ENCODE measurements at regions not wholly inside any gene's neighbourhood (a gene's known extent, or its start where the extent isn't known, plus 50 kb on each side); places are given as distances from the start of the nearest gene placed in this dataset.

DNA sequence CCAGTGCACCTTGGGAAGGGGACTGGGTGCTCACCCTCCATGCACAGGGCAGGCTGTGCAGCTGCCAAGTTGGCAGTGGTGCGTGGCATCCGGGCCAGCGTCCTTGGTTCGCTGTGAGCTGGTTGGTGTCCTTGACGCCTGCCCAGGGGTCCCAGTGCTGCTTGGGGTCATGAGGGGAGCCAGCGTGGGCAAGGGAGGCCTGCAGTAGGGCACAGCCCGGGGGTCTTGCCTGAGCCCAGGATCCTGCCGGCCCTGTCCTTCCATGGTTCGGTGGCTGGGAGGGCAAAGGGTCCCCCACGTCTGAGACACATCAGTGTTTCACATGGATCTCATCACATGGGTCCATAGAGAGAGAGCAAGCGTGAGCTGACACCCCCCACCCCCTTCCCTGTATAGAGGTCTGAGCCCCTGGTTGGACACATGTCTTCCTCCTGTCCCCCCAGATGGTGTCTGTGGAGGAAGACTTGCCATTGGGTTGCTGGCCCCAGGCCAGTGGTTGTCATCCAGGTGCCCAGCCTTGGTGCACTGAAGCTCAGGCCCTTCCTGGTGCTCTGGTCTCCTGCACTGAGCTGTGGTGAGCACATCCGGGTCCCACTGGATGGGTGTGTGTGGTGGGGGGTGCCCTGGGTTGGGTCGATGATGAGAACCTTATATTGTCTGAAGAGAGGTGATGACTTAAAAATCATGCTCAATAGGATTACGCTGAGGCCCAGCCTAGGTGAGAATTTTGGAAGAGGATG lies 232.3 kb downstream of the SNRPN start:
- no peak overlapping the region for H3K4me3 ChIP-seq (replicated peaks; ENCODE audit: low read depth, low read length)
- TF ChIP-seq, protein P1, sequence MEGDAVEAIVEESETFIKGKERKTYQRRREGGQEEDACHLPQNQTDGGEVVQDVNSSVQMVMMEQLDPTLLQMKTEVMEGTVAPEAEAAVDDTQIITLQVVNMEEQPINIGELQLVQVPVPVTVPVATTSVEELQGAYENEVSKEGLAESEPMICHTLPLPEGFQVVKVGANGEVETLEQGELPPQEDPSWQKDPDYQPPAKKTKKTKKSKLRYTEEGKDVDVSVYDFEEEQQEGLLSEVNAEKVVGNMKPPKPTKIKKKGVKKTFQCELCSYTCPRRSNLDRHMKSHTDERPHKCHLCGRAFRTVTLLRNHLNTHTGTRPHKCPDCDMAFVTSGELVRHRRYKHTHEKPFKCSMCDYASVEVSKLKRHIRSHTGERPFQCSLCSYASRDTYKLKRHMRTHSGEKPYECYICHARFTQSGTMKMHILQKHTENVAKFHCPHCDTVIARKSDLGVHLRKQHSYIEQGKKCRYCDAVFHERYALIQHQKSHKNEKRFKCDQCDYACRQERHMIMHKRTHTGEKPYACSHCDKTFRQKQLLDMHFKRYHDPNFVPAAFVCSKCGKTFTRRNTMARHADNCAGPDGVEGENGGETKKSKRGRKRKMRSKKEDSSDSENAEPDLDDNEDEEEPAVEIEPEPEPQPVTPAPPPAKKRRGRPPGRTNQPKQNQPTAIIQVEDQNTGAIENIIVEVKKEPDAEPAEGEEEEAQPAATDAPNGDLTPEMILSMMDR (IDR thresholded peaks at IDR 0.05; ENCODE audit: insufficient read depth, low read length, poor library complexity, severe bottlenecking) = no peak
- no peak for DNase-seq (ENCODE audit: extremely low read depth, insufficient read length)
- no peaks in the 10 kb centered on the region for H3K27me3 ChIP-seq (replicated peaks; ENCODE audit: control insufficient read depth, insufficient read depth, low read length)
- no peaks in the 10 kb centered on the region for H3K36me3 ChIP-seq (ENCODE audit: control insufficient read depth, insufficient read depth, low read length)

DNA sequence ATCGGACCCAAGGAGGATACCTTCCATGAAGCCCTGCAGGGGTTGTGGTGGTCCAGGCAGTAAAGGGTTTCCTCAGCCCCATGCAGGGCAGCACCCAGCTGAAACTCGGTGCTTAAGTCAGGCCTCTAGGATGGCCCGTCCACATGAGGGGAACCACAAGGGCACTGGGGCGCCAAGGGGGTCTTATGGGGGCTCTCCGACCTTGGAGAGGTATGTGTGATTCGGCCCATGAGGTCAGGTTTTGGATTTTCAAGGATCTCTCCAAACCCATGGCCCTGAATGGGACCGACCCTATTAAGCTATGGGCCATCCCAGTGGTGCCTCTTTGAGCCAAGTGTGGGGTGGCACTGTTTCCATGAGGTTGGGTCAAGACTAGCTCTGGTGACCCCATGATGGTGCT lies 233.3 kb downstream of the SNRPN start:
- no peaks in the 10 kb centered on the region for H3K27me3 ChIP-seq (replicated peaks; ENCODE audit: control insufficient read depth, insufficient read depth, low read length)
- no peak for DNase-seq (ENCODE audit: extremely low read depth, insufficient read length)
- H3K36me3 ChIP-seq (ENCODE audit: control insufficient read depth, insufficient read depth, low read length) = no peaks in the 10 kb centered on the region
- H3K4me3 ChIP-seq (replicated peaks; ENCODE audit: low read depth, low read length) = no peak overlapping the region
- TF ChIP-seq, protein P1 (IDR thresholded peaks at IDR 0.05; ENCODE audit: insufficient read depth, low read length, poor library complexity, severe bottlenecking) = no peak

DNA sequence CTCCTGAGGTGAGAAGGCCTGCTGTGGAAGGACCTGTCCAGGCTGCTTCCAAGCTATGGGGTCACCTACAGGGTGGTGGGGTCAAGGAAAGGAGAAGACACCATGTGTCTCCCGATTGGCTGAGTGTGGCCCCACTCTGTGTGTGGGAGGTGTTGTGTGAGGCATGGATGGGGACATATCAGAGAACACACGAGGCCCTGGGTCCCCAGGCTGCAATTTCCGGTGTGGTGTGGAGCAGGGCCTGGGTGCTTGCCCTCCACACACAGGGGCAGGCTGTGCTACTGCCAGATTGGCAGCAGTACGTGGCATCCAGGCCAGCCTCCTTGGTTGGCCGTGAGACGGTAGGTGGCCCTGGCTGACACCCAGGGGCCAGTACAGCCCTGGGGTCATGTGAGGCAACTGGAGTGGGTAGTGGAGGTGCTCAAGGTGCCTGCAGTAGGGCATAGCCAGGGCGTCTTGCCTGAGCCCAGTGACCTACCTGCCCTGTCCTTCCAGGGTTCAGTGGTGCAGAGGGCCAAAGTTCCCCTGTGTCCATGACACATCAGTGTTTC lies 233.8 kb downstream of the SNRPN start:
- TF ChIP-seq, protein P1 (IDR thresholded peaks at IDR 0.05; ENCODE audit: insufficient read depth, low read length, poor library complexity, severe bottlenecking) = no peak
- H3K4me3 ChIP-seq (replicated peaks; ENCODE audit: low read depth, low read length) = no peak overlapping the region

DNA sequence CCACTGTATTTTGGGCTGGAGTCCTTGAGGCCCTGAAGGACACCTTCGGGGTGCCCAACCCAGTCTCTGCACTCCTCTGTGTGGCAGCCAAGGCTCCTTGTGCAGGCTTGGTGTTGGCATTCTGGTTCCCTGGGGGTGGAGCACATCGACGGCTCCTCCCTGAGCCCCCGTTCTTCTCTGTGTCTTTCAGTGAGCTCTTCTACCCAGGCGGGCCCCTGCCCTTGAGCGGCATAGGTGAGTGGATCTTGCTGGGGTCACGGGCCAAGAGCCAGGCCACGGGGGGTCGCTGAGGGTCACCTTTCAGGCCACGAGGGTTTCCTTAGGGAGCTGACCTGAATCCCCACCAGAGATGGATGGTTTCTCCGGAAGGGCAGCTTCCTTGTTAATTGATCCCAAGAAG lies 234.8 kb downstream of the SNRPN start:
- H3K27me3 ChIP-seq (replicated peaks; ENCODE audit: control insufficient read depth, insufficient read depth, low read length) = no peaks in the 10 kb centered on the region
- TF ChIP-seq, protein P1 (IDR thresholded peaks at IDR 0.05; ENCODE audit: insufficient read depth, low read length, poor library complexity, severe bottlenecking) = no peak
- no peak overlapping the region for H3K4me3 ChIP-seq (replicated peaks; ENCODE audit: low read depth, low read length)
- no peaks in the 10 kb centered on the region for H3K36me3 ChIP-seq (ENCODE audit: control insufficient read depth, insufficient read depth, low read length)
- DNase-seq (ENCODE audit: extremely low read depth, insufficient read length) = no peak

More for the DNA sequence above, 233.8 kb downstream of the SNRPN start:
- Histone ChIP-seq H3K36me3 (ENCODE audit: control insufficient read depth, insufficient read depth, low read length) (no peaks in the 10 kb centered on the region), H3K27me3 (replicated peaks; ENCODE audit: control insufficient read depth, insufficient read depth, low read length) (no peaks in the 10 kb centered on the region)
- DNase-seq (ENCODE audit: extremely low read depth, insufficient read length) = no peak

DNA sequence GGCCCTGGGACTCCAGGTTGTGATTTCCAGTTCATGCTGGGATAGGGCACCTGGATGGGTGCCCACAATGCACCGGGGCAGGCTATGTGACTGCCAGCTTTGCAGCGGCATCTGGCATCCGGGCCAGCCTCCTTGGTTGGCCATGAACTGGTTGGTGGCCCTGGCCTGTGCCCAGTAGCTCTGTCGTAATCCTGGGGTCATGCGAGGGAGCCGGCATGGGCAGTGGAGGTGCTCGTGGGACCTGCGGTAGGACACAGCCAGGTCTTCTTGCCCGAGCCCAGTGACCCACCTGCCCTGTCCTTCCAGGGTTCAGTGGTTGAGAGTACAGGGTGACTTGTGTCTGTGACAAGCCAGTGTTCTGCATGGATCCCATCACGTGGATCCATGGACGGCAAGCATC lies 237.9 kb downstream of the SNRPN start:
- H3K36me3 ChIP-seq (ENCODE audit: control insufficient read depth, insufficient read depth, low read length) = no peaks in the 10 kb centered on the region
- H3K4me3 ChIP-seq (replicated peaks; ENCODE audit: low read depth, low read length) = no peak overlapping the region
- TF ChIP-seq, protein P1 (IDR thresholded peaks at IDR 0.05; ENCODE audit: insufficient read depth, low read length, poor library complexity, severe bottlenecking) = no peak
- DNase-seq (ENCODE audit: extremely low read depth, insufficient read length) = no peak
- H3K27me3 ChIP-seq (replicated peaks; ENCODE audit: control insufficient read depth, insufficient read depth, low read length) = no peaks in the 10 kb centered on the region

Data from GM06990 (cell line).